ENCODE measurements at regions not wholly inside any gene's neighbourhood (a gene's known extent, or its start where the extent isn't known, plus 50 kb on each side); places are given as distances from the start of the nearest gene placed in this dataset.
"Not testable (repeated sequence)": the region's sequence is repeated elsewhere in the genome, so short reads cannot be mapped to it uniquely, and the experiment has no call there.

GRCh38 chr2:401019-401679 lies 113.3 kb upstream of the ALKAL2 start:
- DNase-seq (ENCODE audit: low read depth, low spot score), result no peak

- DNase-seq (ENCODE audit: low read depth, low spot score), result no peak
Measured at GRCh38 chr2:397926-398325, 110.0 kb upstream of the ALKAL2 start.

DNA sequence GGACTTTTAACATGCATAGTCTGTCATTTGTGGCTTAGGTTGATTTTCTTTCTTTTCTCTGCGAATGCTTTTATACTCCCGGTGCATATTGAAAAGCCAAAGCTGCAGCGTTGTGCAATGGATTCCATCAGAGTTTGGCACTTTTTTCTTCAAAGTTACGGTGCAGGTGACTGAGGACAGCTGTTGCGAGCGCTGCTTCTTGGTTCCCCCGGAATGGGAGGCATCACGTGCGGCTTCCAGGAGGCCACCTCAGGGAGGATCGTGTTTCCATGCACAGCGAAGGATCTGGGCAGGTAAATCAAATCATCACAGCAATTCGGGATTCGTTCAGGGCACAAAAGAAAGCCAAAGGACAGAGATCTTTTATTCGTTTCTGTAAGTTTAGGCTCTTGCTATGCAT lies 109.6 kb upstream of the ALKAL2 start:
- DNase-seq (ENCODE audit: low read depth, low spot score), result no peak

GRCh38 chr2:396903-397302 lies 109.0 kb upstream of the ALKAL2 start:
- no peak for DNase-seq (ENCODE audit: low read depth, low spot score)

DNA sequence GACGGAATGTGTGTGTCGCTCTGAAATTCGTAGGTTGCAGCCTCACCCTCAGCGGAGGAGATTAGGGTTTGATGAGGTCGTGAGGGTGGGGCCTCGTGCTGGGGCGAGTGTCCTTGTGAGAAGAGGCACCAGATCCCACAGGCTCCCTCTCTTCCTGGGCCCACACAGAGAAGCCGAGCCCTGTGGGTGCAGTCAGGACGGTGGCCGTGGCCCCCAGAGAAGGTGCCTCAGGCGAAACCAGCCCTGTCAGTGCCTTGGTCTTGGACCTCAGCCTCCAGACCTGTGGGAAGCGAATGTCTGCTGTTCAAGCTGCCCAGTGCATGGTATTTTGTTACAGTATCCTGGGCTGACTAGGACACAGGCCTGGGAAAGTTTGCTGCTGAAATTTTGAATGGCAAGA lies 108.0 kb upstream of the ALKAL2 start:
- DNase-seq (ENCODE audit: low read depth, low spot score), result no peak

- DNase-seq (ENCODE audit: low read depth, low spot score), result no peak
Measured at GRCh38 chr2:393711-394696, 106.1 kb upstream of the ALKAL2 start.

DNA sequence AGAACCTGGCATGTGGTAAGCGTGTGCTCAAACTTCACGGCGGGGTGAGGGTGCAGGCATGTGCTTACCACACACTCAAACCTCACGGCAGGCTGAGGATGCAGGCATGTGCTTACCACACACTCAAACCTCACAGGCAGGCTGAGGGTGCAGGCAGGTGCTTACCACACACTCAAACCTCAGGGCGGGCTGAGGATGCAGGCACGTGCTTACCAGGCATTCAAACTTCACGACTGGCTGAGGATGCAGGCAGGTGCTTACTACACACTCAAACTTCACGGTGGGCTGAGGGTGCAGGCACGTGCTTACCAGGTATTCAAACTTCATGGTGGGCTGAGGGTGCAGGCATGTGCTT lies 105.0 kb upstream of the ALKAL2 start:
- no peak for DNase-seq (ENCODE audit: low read depth, low spot score)

GRCh38 chr2:392181-392925 lies 104.5 kb upstream of the ALKAL2 start:
- DNase-seq (ENCODE audit: low read depth, low spot score), result no peak

GRCh38 chr2:391696-392095 lies 103.8 kb upstream of the ALKAL2 start:
- DNase-seq (ENCODE audit: low read depth, low spot score), result no peak

DNA sequence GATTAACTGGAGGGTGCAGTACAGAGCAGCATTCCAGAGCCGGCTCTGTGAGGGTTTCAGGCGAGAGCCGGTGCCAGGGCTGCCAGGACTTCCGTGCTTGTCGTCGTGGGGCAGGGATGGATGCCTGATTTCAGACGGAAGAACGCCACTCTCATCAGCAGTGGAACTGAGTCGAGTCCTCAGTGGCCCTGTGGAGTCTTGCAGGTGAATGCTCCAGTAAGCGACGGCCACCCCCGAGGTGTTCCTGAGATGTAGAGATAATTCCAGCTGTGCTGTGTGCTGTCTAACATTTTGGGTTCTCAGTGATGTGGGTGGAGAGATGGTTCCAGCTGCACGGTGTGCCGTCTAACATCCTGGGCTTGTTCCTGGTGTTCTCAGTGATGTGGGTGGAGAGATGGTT lies 103.1 kb upstream of the ALKAL2 start:
- DNase-seq (ENCODE audit: low read depth, low spot score), result no peak

GRCh38 chr2:389985-390384 lies 102.1 kb upstream of the ALKAL2 start:
- DNase-seq (ENCODE audit: low read depth, low spot score), result not testable (repeated sequence)

GRCh38 chr2:388752-389151 lies 100.9 kb upstream of the ALKAL2 start:
- not testable (repeated sequence) for DNase-seq (ENCODE audit: low read depth, low spot score)

GRCh38 chr2:387980-388421 lies 100.1 kb upstream of the ALKAL2 start:
- DNase-seq (ENCODE audit: low read depth, low spot score), result no peak

GRCh38 chr2:386406-387103 lies 98.7 kb upstream of the ALKAL2 start:
- DNase-seq (ENCODE audit: low read depth, low spot score), result no peak

DNA sequence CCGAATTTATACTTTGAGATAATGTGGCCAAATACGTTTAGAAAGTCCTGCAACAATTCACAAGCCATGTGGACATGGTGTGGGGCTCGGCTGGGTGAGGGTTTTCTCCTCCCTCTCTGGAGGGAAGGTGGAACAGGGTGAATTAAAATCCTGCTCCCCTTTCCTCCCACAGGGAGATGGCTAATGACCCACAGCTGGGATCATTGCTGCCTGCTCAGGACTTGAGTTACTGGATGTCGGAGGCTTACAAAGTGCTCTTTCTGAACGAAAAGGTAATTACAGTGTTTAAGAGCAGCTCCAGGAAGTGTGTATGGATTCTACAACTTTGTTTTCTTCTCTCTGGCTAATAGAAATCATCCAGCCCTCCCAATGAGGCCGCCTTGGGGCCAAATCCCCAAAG lies 97.9 kb upstream of the ALKAL2 start:
- DNase-seq (ENCODE audit: low read depth, low spot score), result no peak

GRCh38 chr2:385061-385460 lies 97.2 kb upstream of the ALKAL2 start:
- DNase-seq (ENCODE audit: low read depth, low spot score), result no peak

DNA sequence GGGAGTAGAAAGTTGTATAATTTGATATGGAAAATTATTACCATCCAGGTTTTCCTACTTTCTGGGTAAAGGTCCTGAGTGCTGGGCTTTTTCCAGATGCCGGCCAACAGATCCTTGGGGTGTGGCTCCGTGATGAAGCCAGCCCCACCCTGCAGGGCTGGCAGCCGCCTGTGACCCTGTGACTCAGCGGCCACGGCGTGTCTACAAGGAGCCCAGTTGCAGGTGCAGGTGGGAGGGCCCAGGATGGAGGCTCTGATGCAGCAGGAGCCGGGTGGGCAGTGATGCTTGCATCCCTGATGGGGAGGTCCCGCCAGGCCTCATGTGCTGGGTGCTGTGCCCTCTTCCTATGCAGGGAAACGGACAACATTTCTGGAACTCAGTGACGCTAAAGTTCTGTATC lies 96.0 kb upstream of the ALKAL2 start:
- DNase-seq (ENCODE audit: low read depth, low spot score), result no peak

GRCh38 chr2:383178-383577 lies 95.3 kb upstream of the ALKAL2 start:
- DNase-seq (ENCODE audit: low read depth, low spot score), result no peak

DNA sequence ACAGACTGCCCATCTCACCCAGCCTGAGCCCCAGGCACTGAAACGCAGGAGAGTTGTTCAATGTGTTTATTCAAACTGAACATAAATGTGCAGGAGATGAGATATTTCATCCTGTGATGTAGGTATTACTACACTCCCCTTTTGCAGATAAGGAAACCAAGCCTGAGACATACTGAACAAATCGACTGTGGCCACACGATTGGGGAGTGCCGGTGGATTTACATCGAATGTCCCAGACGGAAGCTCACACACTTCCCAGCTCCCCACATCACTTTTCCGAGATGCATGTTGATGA lies 94.8 kb upstream of the ALKAL2 start:
- no peak for DNase-seq (ENCODE audit: low read depth, low spot score)

DNA sequence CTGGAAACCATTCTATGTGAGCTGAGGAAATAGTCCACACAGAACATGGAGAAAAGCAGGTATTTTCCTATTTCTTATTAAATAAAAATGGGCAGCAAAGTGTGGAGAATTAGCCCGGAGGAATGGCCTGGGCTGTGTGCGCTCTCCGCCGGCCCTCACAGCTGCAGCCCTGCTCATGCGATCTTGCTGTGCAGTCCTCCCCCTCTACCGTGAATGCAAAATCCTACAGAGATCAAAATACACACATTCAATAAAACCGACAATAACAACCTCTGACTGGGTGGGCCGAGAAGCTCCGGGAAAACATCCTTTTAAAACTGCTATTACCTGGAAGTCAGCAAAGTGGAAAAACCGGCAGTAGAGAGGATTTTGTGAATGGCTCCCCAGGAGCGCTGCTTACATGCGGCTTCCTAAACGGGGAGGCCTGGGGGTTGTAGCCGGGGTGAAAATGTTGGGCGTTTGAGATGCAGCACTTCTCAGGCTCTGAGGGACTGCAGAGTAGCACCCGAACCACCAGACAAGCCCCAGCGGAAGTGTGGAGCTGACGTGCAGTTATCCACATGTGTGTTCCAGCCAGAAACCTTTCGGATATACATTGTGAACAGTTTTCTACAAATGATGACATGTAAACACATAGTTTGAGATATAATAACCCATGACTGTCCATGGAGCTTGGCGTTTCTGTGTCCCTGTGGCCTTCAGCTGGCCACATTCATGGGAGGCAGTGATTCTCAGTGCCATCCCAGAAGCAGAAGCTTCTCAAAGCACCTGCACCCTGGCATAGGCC lies 94.2 kb upstream of the ALKAL2 start:
- no peak for DNase-seq (ENCODE audit: low read depth, low spot score)

DNA sequence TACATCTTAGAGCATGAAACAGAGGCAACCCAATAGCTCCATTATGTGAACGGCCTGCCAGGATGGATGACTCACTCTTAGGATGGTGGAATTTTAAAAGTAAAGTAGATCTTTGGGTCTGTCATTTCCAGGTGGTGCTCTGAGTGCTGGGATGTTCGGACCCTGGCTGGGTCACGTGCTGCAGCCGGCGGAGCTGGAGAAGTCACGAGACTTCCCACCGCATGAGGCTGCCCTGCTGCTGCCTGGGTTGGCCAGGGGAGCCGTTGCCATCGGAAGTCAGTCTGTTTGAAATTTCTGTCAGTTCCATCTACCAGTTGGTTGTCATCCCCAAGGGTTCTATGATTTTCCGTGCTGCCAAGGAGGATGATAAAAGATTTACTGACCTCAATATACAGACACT lies 93.3 kb upstream of the ALKAL2 start:
- DNase-seq (ENCODE audit: low read depth, low spot score), result no peak

Measured in iPS DF 19.7 (cell line).